Ectodermal cell (in vitro differentiated cells): ENCODE measurements at regions not wholly inside any gene's neighbourhood (a gene's known extent, or its start where the extent isn't known, plus 50 kb on each side); places are given as distances from the start of the nearest gene placed in this dataset.
"Not testable (repeated sequence)": the region's sequence is repeated elsewhere in the genome, so short reads cannot be mapped to it uniquely, and the experiment has no call there.

ENCODE experiments used
- H3K27ac ChIP-seq: 2 replicates; pipeline ENCODE4 v1.7.0; 2013; ENCODE audit warnings: mild to moderate bottlenecking, low read depth, low read length; ENCODE audit not compliant: insufficient read depth, poor library complexity, severe bottlenecking
- H3K27me3 ChIP-seq: 2 replicates; pipeline ENCODE4 v1.7.0; 2013; ENCODE audit warnings: mild to moderate bottlenecking, low read length; ENCODE audit not compliant: insufficient read depth, control insufficient read depth, poor library complexity, severe bottlenecking
- H3K36me3 ChIP-seq: one replicate; pipeline ENCODE4 v1.7.0; 2013; ENCODE audit warnings: low read length; ENCODE audit not compliant: control insufficient read depth, insufficient read depth
- H3K4me1 ChIP-seq: one replicate; pipeline ENCODE4 v1.7.0; 2013; ENCODE audit warnings: low read length; ENCODE audit not compliant: control insufficient read depth, insufficient read depth
- H3K4me3 ChIP-seq: 2 replicates; pipeline ENCODE4 v1.7.0; 2013; ENCODE audit warnings: low read depth, low read length, control low read depth; ENCODE audit not compliant: insufficient read depth
- H3K9me3 ChIP-seq: 2 replicates; pipeline ENCODE4 v1.7.0; 2013; ENCODE audit warnings: mild to moderate bottlenecking, low read length, moderate library complexity; ENCODE audit not compliant: control insufficient read depth
- WGBS, 2 experiments: methylation state at CpG; one replicate each; pipeline ENCODE4 v1.1.7; 2013; ENCODE audit warnings: missing lambda C conversion rate in 2 of 2; 5-methylcytosine and 5-hydroxymethylcytosine counted together

- H3K4me1 ChIP-seq, H3K36me3 ChIP-seq, H3K27me3 ChIP-seq, H3K4me3 ChIP-seq, H3K9me3 ChIP-seq, H3K27ac ChIP-seq: not testable (repeated sequence)
- WGBS, 2 experiments: 95 to 100% methylated on average over 1 to 2 of the region's 3 CpGs
These were observed 94.3 kb downstream of the KCNJ12 start for GRCh38 chr17:21470422-21470821.

GRCh38 chr17:21470861-21471260 lies 94.7 kb downstream of the KCNJ12 start:
- Histone ChIP-seq H3K9me3 (no peaks in the 10 kb centered on the region), H3K27me3 (no peaks in the 10 kb centered on the region), H3K4me1 (no peaks in the 10 kb centered on the region), H3K27ac (no peak overlapping the region), H3K4me3 (no peak overlapping the region), H3K36me3 (no peaks in the 10 kb centered on the region)
- WGBS, 2 experiments: 91 to 100% methylated on average over 1 of the region's 1 CpG

GRCh38 chr17:21474815-21475214 lies 98.7 kb downstream of the KCNJ12 start:
- Histone ChIP-seq H3K4me1 (no peaks in the 10 kb centered on the region), H3K9me3 (no peaks in the 10 kb centered on the region), H3K27ac (no peak overlapping the region), H3K36me3 (no peaks in the 10 kb centered on the region), H3K27me3 (no peaks in the 10 kb centered on the region), H3K4me3 (no peak overlapping the region)
- WGBS, 2 experiments: 86 to 90% methylated on average over 5 of the region's 5 CpGs

- WGBS, 2 experiments: 79 to 81% methylated on average over 8 of the region's 8 CpGs
- Histone ChIP-seq H3K27me3 (no peaks in the 10 kb centered on the region), H3K4me1 (no peaks in the 10 kb centered on the region)
These were observed 99.4 kb downstream of the KCNJ12 start for GRCh38 chr17:21475571-21475970.

GRCh38 chr17:21476867-21477266 lies 100.7 kb downstream of the KCNJ12 start:
- 91 to 94% methylated on average over 11 of the region's 11 CpGs for WGBS, 2 experiments
- Histone ChIP-seq H3K27me3 (no peaks in the 10 kb centered on the region), H3K27ac (no peak overlapping the region)

More at GRCh38 chr17:21475571-21475970, 99.4 kb downstream of the KCNJ12 start:
- H3K9me3 ChIP-seq: no peaks in the 10 kb centered on the region
- H3K27ac ChIP-seq: no peak overlapping the region
- H3K36me3 ChIP-seq: no peaks in the 10 kb centered on the region
- H3K4me3 ChIP-seq: no peak overlapping the region

GRCh38 chr17:21482189-21482865 lies 106.2 kb downstream of the KCNJ12 start:
- Histone ChIP-seq H3K36me3 (no peaks in the 10 kb centered on the region), H3K27me3 (no peaks in the 10 kb centered on the region), H3K4me3 (no peak overlapping the region), H3K9me3 (no peaks in the 10 kb centered on the region), H3K4me1 (no peaks in the 10 kb centered on the region), H3K27ac (no peak overlapping the region)
- WGBS, 2 experiments: 32 to 33% methylated on average over 9 of the region's 9 CpGs

More at GRCh38 chr17:21476867-21477266, 100.7 kb downstream of the KCNJ12 start:
- Histone ChIP-seq H3K9me3 (no peaks in the 10 kb centered on the region), H3K4me1 (no peaks in the 10 kb centered on the region), H3K36me3 (no peaks in the 10 kb centered on the region), H3K4me3 (no peak overlapping the region)

GRCh38 chr17:21488043-21488442 lies 111.9 kb downstream of the KCNJ12 start:
- 89 to 91% methylated on average over 2 of the region's 2 CpGs for WGBS, 2 experiments
- not testable (repeated sequence) for H3K9me3 ChIP-seq, H3K36me3 ChIP-seq, H3K27ac ChIP-seq, H3K27me3 ChIP-seq, H3K4me3 ChIP-seq, H3K4me1 ChIP-seq

GRCh38 chr17:21493993-21494392 lies 117.8 kb downstream of the KCNJ12 start:
- Histone ChIP-seq H3K27me3 (no peaks in the 10 kb centered on the region), H3K27ac (no peak overlapping the region), H3K4me3 (no peak overlapping the region), H3K36me3 (no peaks in the 10 kb centered on the region), H3K4me1 (no peaks in the 10 kb centered on the region), H3K9me3 (no peaks in the 10 kb centered on the region)
- 94% methylated on average over 9 to 10 of the region's 10 CpGs for WGBS, 2 experiments

GRCh38 chr17:21495281-21495680 lies 119.1 kb downstream of the KCNJ12 start:
- no peaks in the 10 kb centered on the region for H3K27me3 ChIP-seq
- no peaks in the 10 kb centered on the region for H3K36me3 ChIP-seq
- H3K9me3 ChIP-seq: no peaks in the 10 kb centered on the region
- H3K27ac ChIP-seq: no peak overlapping the region
- 89 to 93% methylated on average over 8 of the region's 8 CpGs for WGBS, 2 experiments
- H3K4me3 ChIP-seq: no peak overlapping the region
- H3K4me1 ChIP-seq: peaks cover 4% of the 10 kb centered on the region

- Histone ChIP-seq H3K4me1 (peaks cover 4% of the 10 kb centered on the region), H3K27ac (no peak overlapping the region), H3K4me3 (no peak overlapping the region), H3K36me3 (no peaks in the 10 kb centered on the region), H3K9me3 (no peaks in the 10 kb centered on the region), H3K27me3 (no peaks in the 10 kb centered on the region)
- 51 to 58% methylated on average over 5 of the region's 5 CpGs for WGBS, 2 experiments
These were observed 123.9 kb downstream of the KCNJ12 start for GRCh38 chr17:21500064-21500463.
